GM23248 (cell line): ENCODE measurements at regions not wholly inside any gene's neighbourhood (a gene's known extent, or its start where the extent isn't known, plus 50 kb on each side); places are given as distances from the start of the nearest gene placed in this dataset.

ENCODE experiments used
- EZH2 ChIP-seq: fragments of 200-600 bp; sonication (generic); IDR thresholded peaks from 2 replicates; pipeline ENCODE4 v1.6.1; 2018; ENCODE audit warnings: antibody characterized with exemption, mild to moderate bottlenecking; ENCODE audit not compliant: insufficient read depth, poor library complexity, severe bottlenecking
- EZH2phosphoT487 ChIP-seq: fragments of 200-600 bp; sonication (generic); IDR thresholded peaks from 2 replicates; pipeline ENCODE4 v1.6.1; 2018; ENCODE audit warnings: antibody characterized with exemption, moderate library complexity, mild to moderate bottlenecking, low read depth; ENCODE audit not compliant: insufficient read depth

- TF ChIP-seq EZH2phosphoT487 (no peak), EZH2 (no peak)
Observed at GRCh38 chr14:71636076-71636475, 296.2 kb upstream of the RGS6 start.
